Pancreas (tissue), 10 donors: ENCODE measurements at regions not wholly inside any gene's neighbourhood (a gene's known extent, or its start where the extent isn't known, plus 50 kb on each side); places are given as distances from the start of the nearest gene placed in this dataset.

Experiments
- ATAC-seq, 4 donors: fragments of 200-7000 bp; cut with Tn5 transposase; one replicate each; pipeline versions ENCODE4 v1.8.0 to v1.9.1; 2020; ENCODE audit warnings: mild to moderate bottlenecking in 4 of 4, moderate library complexity in 4 of 4
- DNase-seq, 6 donors: peaks; one replicate each; pipeline ENCODE4 v3.0.0-alpha.2; 2020
- FAIRE-seq: peaks from 2 replicates; lab custom pipeline; 2012; peaks lifted over from hg19 to GRCh38; lab: Jason Lieb, UNC
- H3K27ac ChIP-seq, 4 donors: fragments of 200-600 bp; sonication (generic); 1 replicate in 3 of 4; 2 replicates in 1 of 4; pipeline versions ENCODE4 v1.5.0 to v1.8.0; 2020
- H3K27me3 ChIP-seq, 4 donors: fragments of 200-600 bp; one replicate each; pipeline ENCODE4 v1.8.0; 2021
- H3K36me3 ChIP-seq, 3 donors: fragments of 200-600 bp; sonication (generic) in 1 of 3; one replicate each; pipeline versions ENCODE4 v1.5.0 to v1.8.0; 2020 to 2021
- H3K4me1 ChIP-seq, 3 donors: fragments of 200-600 bp; one replicate each; pipeline ENCODE4 v1.8.0; 2021
- H3K4me3 ChIP-seq, 4 donors: fragments of 200-600 bp; sonication (generic) in 2 of 4; one replicate each; pipeline versions ENCODE4 v1.5.0 to v1.8.0; 2020 to 2021
- H3K9me3 ChIP-seq, 4 donors: fragments of 200-600 bp; one replicate each; pipeline ENCODE4 v1.8.0; 2021
- CTCF ChIP-seq, 4 donors: fragments of 200-600 bp; sonication (generic) in 3 of 4; IDR thresholded peaks; one replicate each; pipeline versions ENCODE4 v1.5.0 to v1.8.0; 2021; ENCODE audit warnings: antibody characterized with exemption in 4 of 4
- WGBS, 2 donors: extraction: QIAGEN DNeasy Blood & Tissue Kit; methylation state at CpG; one replicate each; pipeline ENCODE4 v1.1.7; 2013; 5-methylcytosine and 5-hydroxymethylcytosine counted together
- intact Hi-C, 3 donors: fragments of 100-400 bp; cut with DNase I; formaldehyde crosslinking; loops; one replicate each; pipeline versions ENCODE4 v1.11.1 to v1.14.2; 2022
- donor health status: healthy with polysubstance abuse.
- donor health status: DM: no; HTN: no; CAD: no; lungs with moderate emphysema.
- donor health status: DM: no; HTN: no; CAD: no.
- donor health status: control.
- donor health status: control.
- donor health status: Bipolar disorder and iron deficiency.
- donor health status: DM: yes; HTN: yes; CAD: no.
- donor health status: DM: no; HTN: no; CAD: no.
- donor health status: DM: no; HTN: no; CAD: no.
- donor health status: DM: yes; HTN: yes; CAD: no.

- intact Hi-C loops, result no loop called here
- Histone ChIP-seq H3K27me3 (no peaks in the 10 kb centered on the region), H3K4me3 (no peak overlapping the region), H3K4me1 (no peaks in the 10 kb centered on the region), H3K9me3 (no peaks in the 10 kb centered on the region), H3K27ac (no peak overlapping the region), H3K36me3 (no peaks in the 10 kb centered on the region)
- FAIRE-seq, result no peak
- DNase-seq, result no peak
- 82 to 89% methylated on average over 1 of the region's 1 CpG for WGBS, 2 donors
- no peak for ATAC-seq
- TF ChIP-seq CTCF (IDR thresholded peaks at IDR 0.05), result no peak
Measured at GRCh38 chr4:157791236-157791635, 381.6 kb downstream of the GASK1B start.

GRCh38 chr4:157787618-157788017, 385.2 kb downstream of the GASK1B start:
- TF ChIP-seq CTCF (IDR thresholded peaks at IDR 0.05), result no peak
- DNase-seq, result no peak
- Histone ChIP-seq H3K4me3 (no peak overlapping the region), H3K36me3 (no peaks in the 10 kb centered on the region), H3K27me3 (no peaks in the 10 kb centered on the region), H3K4me1 (peaks cover 0 to 5% (median 0%) of the 10 kb centered on the region in 3 donors), H3K27ac (no peak overlapping the region), H3K9me3 (no peaks in the 10 kb centered on the region)
- FAIRE-seq, result no peak
- ATAC-seq, result no peak
- WGBS, 2 donors, result 73 to 80% methylated on average over 2 of the region's 2 CpGs
- intact Hi-C loops, result no loop called here

- DNase-seq (no peak), FAIRE-seq (no peak), ATAC-seq (peak in 1 of 4 donors; percentile 60)
- H3K9me3 ChIP-seq, result no peaks in the 10 kb centered on the region
- peaks cover 0 to 5% (median 2%) of the 10 kb centered on the region in 3 donors for H3K4me1 ChIP-seq
- H3K36me3 ChIP-seq, result no peaks in the 10 kb centered on the region
- no peak overlapping the region for H3K4me3 ChIP-seq
- H3K27me3 ChIP-seq, result no peaks in the 10 kb centered on the region
- WGBS, 2 donors, result 26 to 35% methylated on average over 2 of the region's 2 CpGs
- H3K27ac ChIP-seq, result no peak overlapping the region
- intact Hi-C loops, result no loop called here
- TF ChIP-seq CTCF (IDR thresholded peaks at IDR 0.05), result no peak
Measured at GRCh38 chr4:157781361-157781760, 391.5 kb downstream of the GASK1B start.

- no peak for ATAC-seq
- FAIRE-seq, result no peak
- no peaks in the 10 kb centered on the region for H3K9me3 ChIP-seq
- no peak for TF ChIP-seq CTCF (IDR thresholded peaks at IDR 0.05)
- H3K27me3 ChIP-seq, result no peaks in the 10 kb centered on the region
- no peak for DNase-seq
- peaks cover 0 to 5% (median 2%) of the 10 kb centered on the region in 3 donors for H3K4me1 ChIP-seq
- 55 to 63% methylated on average over 1 of the region's 1 CpG for WGBS, 2 donors
- no peaks in the 10 kb centered on the region for H3K36me3 ChIP-seq
- H3K27ac ChIP-seq, result no peak overlapping the region
- intact Hi-C loops, result no loop called here
- H3K4me3 ChIP-seq, result no peak overlapping the region
Measured at GRCh38 chr4:157779081-157779480, 393.7 kb downstream of the GASK1B start.

- H3K4me1 ChIP-seq, result peaks cover 0 to 2% (median 0%) of the 10 kb centered on the region in 3 donors
- intact Hi-C loops, result no loop called here
- H3K4me3 ChIP-seq, result no peak overlapping the region
- H3K27me3 ChIP-seq, result no peaks in the 10 kb centered on the region
- FAIRE-seq (no peak), ATAC-seq (no peak), DNase-seq (no peak)
- H3K27ac ChIP-seq, result no peak overlapping the region
- no peaks in the 10 kb centered on the region for H3K9me3 ChIP-seq
- no peaks in the 10 kb centered on the region for H3K36me3 ChIP-seq
- no peak for TF ChIP-seq CTCF (IDR thresholded peaks at IDR 0.05)
- WGBS, 2 donors, result 47 to 61% methylated on average over 1 of the region's 1 CpG
Measured at GRCh38 chr4:157776930-157777528, 395.8 kb downstream of the GASK1B start.
